HEK293T (cell line): ENCODE measurements at regions not wholly inside any gene's neighbourhood (a gene's known extent, or its start where the extent isn't known, plus 50 kb on each side); places are given as distances from the start of the nearest gene placed in this dataset.

Experiments
- CTCF ChIA-PET: fragments of 350-600 bp; formaldehyde crosslinking; extraction: SDS; loops from one replicate; lab custom pipeline; 2021; ENCODE audit warnings: antibody characterized with exemption, inconsistent platforms; lab: Yijun Ruan, JAX
- POLR2A ChIA-PET: fragments of 350-600 bp; formaldehyde crosslinking; extraction: SDS; loops from one replicate; lab custom pipeline; 2020; ENCODE audit warnings: antibody characterized with exemption, inconsistent platforms; lab: Yijun Ruan, JAX
- DNase-seq: peaks from one replicate; pipeline ENCODE4 v3.0.0; 2012; ENCODE audit warnings: mixed read lengths; ENCODE audit errors: extremely low spot score
- ARNT ChIP-seq: fragments of 450-650 bp; IDR thresholded peaks from 2 replicates; pipeline ENCODE4 v1.6.1; 2017; ENCODE audit warnings: mild to moderate bottlenecking
- BHLHE40 ChIP-seq: fragments of 450-650 bp; IDR thresholded peaks from 2 replicates; pipeline ENCODE4 v1.6.1; 2016; ENCODE audit warnings: mild to moderate bottlenecking, moderate library complexity, borderline replicate concordance
- CTBP1 ChIP-seq: fragments of 450-650 bp; IDR thresholded peaks from 2 replicates; pipeline ENCODE4 v1.6.1; 2016; ENCODE audit warnings: borderline replicate concordance
- ELF4 ChIP-seq: fragments of 450-650 bp; IDR thresholded peaks from 2 replicates; pipeline ENCODE4 v1.6.1; 2017; ENCODE audit warnings: antibody characterized with exemption
- FOXA1 ChIP-seq: fragments of 450-650 bp; IDR thresholded peaks from 2 replicates; pipeline ENCODE4 v1.6.1; 2016; ENCODE audit warnings: mild to moderate bottlenecking
- FOXK2 ChIP-seq: fragments of 450-650 bp; IDR thresholded peaks from 2 replicates; pipeline ENCODE4 v1.6.1; 2016; ENCODE audit warnings: mild to moderate bottlenecking
- FOXM1 ChIP-seq: fragments of 450-650 bp; IDR thresholded peaks from 2 replicates; pipeline ENCODE4 v1.6.1; 2017; ENCODE audit warnings: mild to moderate bottlenecking, borderline replicate concordance
- HDGF ChIP-seq: fragments of 450-650 bp; IDR thresholded peaks from 2 replicates; pipeline ENCODE4 v1.6.1; 2017; ENCODE audit warnings: antibody characterized with exemption, borderline replicate concordance
- L3MBTL2 ChIP-seq: fragments of 450-650 bp; conservative IDR thresholded peaks from 2 replicates; pipeline ENCODE4 v1.6.1; 2016; ENCODE audit warnings: mild to moderate bottlenecking
- LEF1 ChIP-seq: fragments of 450-650 bp; IDR thresholded peaks from 2 replicates; pipeline ENCODE4 v1.6.1; 2017; ENCODE audit warnings: mild to moderate bottlenecking, borderline replicate concordance
- NFRKB ChIP-seq: fragments of 450-650 bp; IDR thresholded peaks from 2 replicates; pipeline ENCODE4 v1.6.1; 2016; ENCODE audit warnings: mild to moderate bottlenecking, moderate library complexity
- PKNOX1 ChIP-seq: fragments of 450-650 bp; IDR thresholded peaks from 2 replicates; pipeline ENCODE4 v1.6.1; 2016
- SP1 ChIP-seq: fragments of 450-650 bp; IDR thresholded peaks from 2 replicates; pipeline ENCODE4 v1.6.1; 2017
- SUZ12 ChIP-seq: fragments of 450-650 bp; IDR thresholded peaks from 2 replicates; pipeline ENCODE4 v1.6.1; 2016; ENCODE audit warnings: mild to moderate bottlenecking
- TARDBP ChIP-seq: fragments of 450-650 bp; IDR thresholded peaks from 2 replicates; pipeline ENCODE4 v1.6.1; 2016
- ZNF384 ChIP-seq: fragments of 450-650 bp; IDR thresholded peaks from 2 replicates; pipeline ENCODE4 v1.6.1; 2016

GRCh38 chr5:8386719-8387288, 517.9 kb downstream of the MTRR start:
- no peak for DNase-seq
- CTCF ChIA-PET = interaction anchor here (0.6 kb wide), 1 partner anchor 490 kb away, joined by 3 read pairs; no protein-coding TSS in a partner anchor
- POLR2A ChIA-PET = no interaction called here
- TF ChIP-seq NFRKB = no peak
- TF ChIP-seq LEF1 = no peak
- no peak for TF ChIP-seq ARNT
- no peak for TF ChIP-seq PKNOX1
- TF ChIP-seq SP1 = no peak
- TF ChIP-seq FOXK2 = no peak
- no peak for TF ChIP-seq ZNF384
- no peak for TF ChIP-seq BHLHE40
- no peak for TF ChIP-seq L3MBTL2
- TF ChIP-seq FOXM1 = no peak
- no peak for TF ChIP-seq CTBP1
- TF ChIP-seq TARDBP = no peak
- no peak for TF ChIP-seq FOXA1
- TF ChIP-seq SUZ12 = no peak
- no peak for TF ChIP-seq HDGF
- TF ChIP-seq ELF4 = no peak

- ChIA-PET CTCF (no interaction called here), POLR2A (no interaction called here)
- TF ChIP-seq CTBP1 = no peak
- TF ChIP-seq FOXK2 = no peak
- no peak for TF ChIP-seq SUZ12
- DNase-seq = no peak
Measured at GRCh38 chr5:8391911-8392310, 523.0 kb downstream of the MTRR start.

GRCh38 chr5:8393240-8393639, 524.3 kb downstream of the MTRR start:
- POLR2A ChIA-PET = no interaction called here
- CTCF ChIA-PET = no interaction called here
- TF ChIP-seq NFRKB (no peak), FOXK2 (no peak), HDGF (no peak), L3MBTL2 (no peak), PKNOX1 (no peak), LEF1 (no peak), FOXA1 (no peak), ELF4 (no peak), FOXM1 (no peak), CTBP1 (no peak), SUZ12 (no peak), BHLHE40 (no peak), ARNT (no peak)
- no peak for DNase-seq

- ChIA-PET CTCF (no interaction called here), POLR2A (no interaction called here)
- no peak for DNase-seq
Measured at GRCh38 chr5:8394965-8395364, 526.0 kb downstream of the MTRR start.

GRCh38 chr5:8396246-8396645, 527.3 kb downstream of the MTRR start:
- no peak for DNase-seq
- POLR2A ChIA-PET = no interaction called here
- no peak for TF ChIP-seq FOXM1
- no peak for TF ChIP-seq FOXA1
- no peak for TF ChIP-seq PKNOX1
- CTCF ChIA-PET = no interaction called here

More at GRCh38 chr5:8394965-8395364, 526.0 kb downstream of the MTRR start:
- no peak for TF ChIP-seq LEF1

GRCh38 chr5:8396756-8397155, 527.8 kb downstream of the MTRR start:
- POLR2A ChIA-PET = no interaction called here
- DNase-seq = no peak
- CTCF ChIA-PET = no interaction called here
- no peak for TF ChIP-seq ARNT
- TF ChIP-seq L3MBTL2 = no peak
- TF ChIP-seq PKNOX1 = no peak
- TF ChIP-seq CTBP1 = no peak
- no peak for TF ChIP-seq SUZ12
- TF ChIP-seq HDGF = no peak
- TF ChIP-seq FOXM1 = no peak
- no peak for TF ChIP-seq SP1
- no peak for TF ChIP-seq NFRKB
- TF ChIP-seq TARDBP = no peak
- no peak for TF ChIP-seq LEF1
- TF ChIP-seq ZNF384 = no peak
- no peak for TF ChIP-seq FOXA1
- TF ChIP-seq ELF4 = no peak
- no peak for TF ChIP-seq FOXK2

GRCh38 chr5:8399471-8399870, 530.5 kb downstream of the MTRR start:
- CTCF ChIA-PET = no interaction called here
- no peak for TF ChIP-seq HDGF
- TF ChIP-seq SP1 = no peak
- TF ChIP-seq LEF1 = no peak
- TF ChIP-seq FOXM1 = no peak
- no peak for TF ChIP-seq PKNOX1
- TF ChIP-seq SUZ12 = no peak
- no peak for TF ChIP-seq ARNT
- TF ChIP-seq FOXK2 = no peak
- no peak for TF ChIP-seq ZNF384
- no peak for TF ChIP-seq L3MBTL2
- TF ChIP-seq CTBP1 = no peak
- DNase-seq = no peak
- POLR2A ChIA-PET = no interaction called here
